ENCODE measurements at regions not wholly inside any gene's neighbourhood (a gene's known extent, or its start where the extent isn't known, plus 50 kb on each side); places are given as distances from the start of the nearest gene placed in this dataset.
A peak's percentile ranks its signal among the peaks of the same experiment; 100 is the strongest.

DNA sequence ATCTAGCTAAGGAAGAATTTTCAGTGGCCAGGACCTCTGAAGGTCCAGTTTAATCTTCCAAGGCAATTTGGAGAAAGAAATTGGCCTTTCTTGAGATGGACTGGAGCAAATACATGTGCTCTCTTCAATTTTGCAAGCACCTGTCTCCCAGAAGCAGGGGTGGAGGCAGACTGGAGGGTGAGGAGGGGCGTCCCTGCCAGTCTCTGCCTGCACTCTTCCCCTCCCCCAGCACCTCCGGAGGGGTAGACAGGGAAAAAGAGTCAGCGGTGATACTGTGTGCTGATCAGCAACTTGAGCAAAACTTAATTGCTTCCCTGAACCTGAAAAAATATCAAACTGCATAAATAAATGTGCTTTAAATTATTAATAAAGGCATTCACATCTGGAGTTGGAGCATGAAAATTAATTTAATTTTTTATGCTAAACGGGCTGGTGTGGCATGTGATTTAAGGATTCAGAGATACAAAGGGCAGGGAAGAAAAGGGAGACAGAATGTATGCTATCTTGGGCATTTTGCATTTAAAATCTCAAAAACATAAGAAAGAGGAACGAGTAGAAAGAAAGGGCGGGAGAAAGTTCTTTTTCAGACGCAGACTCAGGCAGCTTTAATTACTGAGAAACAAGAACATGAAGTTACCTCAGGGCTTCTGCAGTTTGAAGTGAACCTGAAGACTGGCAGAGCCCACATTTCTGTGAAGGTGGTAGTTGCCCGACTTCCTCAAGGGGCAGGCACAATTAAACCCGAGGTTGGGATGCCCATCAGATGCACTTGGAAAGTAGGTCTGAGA lies 319.7 kb downstream of the UACA start:
- DNase-seq: no peak
- intact Hi-C loops (cut with DNase I, micrococcal nuclease): no loop called here
- ATAC-seq: no peak

DNA sequence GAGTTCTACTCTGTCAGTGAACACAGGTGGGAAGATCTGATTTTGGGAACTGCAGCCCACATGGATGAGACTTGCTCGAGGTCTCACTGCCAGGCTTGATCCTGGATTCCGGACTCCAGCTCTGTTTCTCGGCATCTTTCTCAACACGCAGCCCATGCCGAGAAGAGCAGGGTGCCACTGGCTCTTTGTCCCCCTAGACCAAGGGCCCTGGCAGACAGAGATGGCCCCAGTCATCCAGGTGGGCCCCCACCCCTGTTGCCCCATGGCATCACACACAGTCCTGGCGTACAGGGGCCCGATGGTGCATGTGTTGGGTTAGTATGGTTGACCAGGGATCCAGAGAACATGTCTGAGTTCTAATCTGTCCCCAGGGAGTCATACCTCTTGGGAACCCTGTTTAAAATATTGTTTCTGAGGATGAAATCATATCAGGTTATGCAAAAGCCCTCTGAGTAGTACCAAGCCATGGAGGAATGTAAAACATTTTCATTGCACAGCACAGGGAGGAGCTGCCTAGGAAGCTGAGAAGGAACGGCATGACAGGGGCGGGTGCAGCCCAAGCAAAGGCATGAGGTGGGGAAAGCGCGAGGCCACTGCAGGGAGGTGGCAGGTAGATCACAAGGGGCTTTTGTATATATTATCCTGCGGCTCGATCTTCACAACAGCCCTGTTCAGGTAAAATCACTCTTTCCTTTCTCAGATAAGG lies 320.6 kb downstream of the UACA start:
- intact Hi-C loops (cut with DNase I, micrococcal nuclease): no loop called here
- DNase-seq (no peak), ATAC-seq (no peak)

DNA sequence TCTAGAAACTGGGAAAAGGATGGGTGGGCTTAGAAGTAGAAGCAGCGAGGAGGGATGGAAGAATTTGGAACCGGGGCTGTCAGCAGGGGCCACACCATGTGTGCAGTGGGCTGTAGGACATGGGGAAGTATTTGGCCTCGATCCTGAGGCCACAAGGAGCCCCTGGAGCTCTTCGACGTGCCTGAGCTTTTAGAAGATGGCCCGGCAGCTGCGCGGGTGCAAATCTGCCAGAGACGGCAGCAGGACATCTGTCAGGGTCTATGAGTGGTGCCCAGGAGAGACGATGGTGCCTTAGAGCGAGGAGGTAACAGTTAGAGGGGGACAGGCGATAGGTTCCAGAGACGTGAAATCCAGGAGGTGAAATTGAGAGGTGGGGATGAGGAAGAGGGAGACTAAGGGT lies 321.1 kb downstream of the UACA start:
- DNase-seq (no peak), ATAC-seq (no peak)
- intact Hi-C loops (cut with DNase I, micrococcal nuclease): no loop called here

DNA sequence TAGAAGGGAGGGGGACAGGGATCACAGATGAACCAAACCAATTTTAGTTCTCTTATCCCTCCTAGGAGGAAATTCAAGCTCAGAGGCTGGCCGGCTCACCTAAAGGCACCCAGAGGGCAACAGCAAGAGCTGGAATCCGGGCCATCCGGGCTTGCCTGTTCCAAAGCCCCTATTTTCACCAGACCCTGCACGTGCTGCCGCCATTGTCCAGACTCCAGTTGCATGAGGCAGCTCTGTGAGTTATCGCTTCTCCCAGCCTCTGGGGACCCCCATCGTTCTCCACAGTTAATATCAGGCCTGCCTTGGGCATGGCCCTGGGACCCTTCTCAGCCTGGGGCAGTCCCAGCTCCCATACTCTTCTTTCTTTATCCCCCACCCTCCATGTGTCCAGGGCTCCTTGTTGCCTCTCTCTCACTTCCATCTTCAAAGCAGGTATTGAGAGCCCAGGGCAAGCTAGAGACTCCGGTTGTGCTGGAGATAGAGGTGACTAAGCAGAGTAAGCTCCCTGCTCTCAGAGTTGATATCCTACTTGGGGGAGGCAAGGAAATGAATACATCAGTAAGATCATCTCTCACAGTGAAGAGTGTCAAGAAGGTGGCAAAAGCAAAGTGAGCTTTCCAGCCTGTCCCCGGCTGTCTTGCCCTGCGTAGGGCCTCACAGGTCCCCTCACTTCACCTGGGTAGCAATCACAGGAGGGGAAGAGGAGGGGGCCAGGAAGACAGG lies 322.8 kb downstream of the UACA start:
- intact Hi-C loops (cut with DNase I, micrococcal nuclease): no loop called here
- DNase-seq: no peak
- no peak for ATAC-seq

DNA sequence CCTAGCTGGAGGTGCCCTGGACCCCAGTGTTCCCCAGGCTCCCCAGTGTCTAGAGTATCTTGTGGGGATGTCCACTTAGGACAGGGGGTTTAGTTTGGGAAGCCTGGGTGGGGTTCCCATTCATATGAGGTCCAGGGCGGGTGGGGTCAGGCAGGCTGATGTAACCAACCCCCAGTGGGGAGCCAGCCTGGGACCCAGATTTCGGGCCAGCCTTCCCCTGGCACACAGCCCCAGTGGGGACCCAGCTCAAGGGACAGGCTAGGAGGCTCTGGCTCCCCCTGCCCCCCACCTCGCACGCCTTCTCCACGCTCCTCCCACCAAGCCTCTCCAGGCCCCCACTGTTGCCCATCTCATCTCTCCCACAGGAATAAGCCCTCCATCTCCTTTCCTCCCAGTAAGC lies 323.5 kb downstream of the UACA start:
- intact Hi-C loops (cut with DNase I, micrococcal nuclease): no loop called here
- no peak for DNase-seq
- ATAC-seq: no peak

DNA sequence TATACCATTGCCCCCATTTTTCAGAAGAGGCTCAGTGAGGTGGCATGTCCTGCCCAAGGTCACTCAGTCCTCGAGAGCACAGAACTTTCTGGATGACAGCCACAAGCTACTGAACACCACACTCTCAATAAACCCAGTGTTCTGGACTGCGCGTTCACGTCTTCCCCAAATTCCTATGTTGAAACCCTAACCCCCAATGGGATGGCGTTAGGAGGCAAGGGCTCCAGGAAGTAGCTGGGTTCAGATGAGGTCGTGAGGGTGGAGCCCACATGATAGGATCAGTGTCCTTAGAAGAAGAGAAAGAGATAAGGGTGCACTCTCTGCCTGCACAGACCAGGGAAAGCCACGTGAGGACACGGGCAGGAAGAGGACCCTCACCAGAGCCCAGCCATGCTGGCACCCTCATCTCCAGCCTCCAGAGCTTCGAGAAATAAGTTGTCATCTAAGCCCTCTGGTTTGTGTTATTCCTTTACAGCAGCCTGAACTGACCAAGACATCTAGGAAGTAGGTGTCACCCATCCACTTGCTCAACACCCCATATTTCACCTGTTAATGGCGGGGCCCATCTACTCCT lies 324.0 kb downstream of the UACA start:
- DNase-seq (no peak), ATAC-seq (no peak)
- intact Hi-C loops (cut with DNase I, micrococcal nuclease): no loop called here

DNA sequence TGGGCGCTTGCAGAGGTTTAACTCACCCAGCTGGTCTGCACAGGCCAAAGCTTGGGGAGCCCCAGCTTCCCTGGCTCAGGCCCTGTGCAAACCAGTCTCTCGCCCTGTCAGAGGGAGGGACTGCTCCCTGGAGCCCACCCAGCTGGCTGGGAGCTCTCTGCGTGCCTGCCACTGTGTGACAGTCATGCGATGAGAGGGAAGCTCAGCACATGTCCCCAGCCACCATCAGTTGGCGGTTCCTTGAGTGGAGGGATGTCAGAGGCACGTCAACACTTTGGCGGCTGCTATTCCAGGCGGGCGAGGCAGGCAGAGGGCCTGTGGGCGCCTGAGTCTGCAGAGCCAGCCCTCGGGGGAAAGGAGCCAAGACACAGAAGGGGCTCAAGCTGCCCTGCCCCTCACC lies 324.6 kb downstream of the UACA start:
- DNase-seq (no peak), ATAC-seq (no peak)
- intact Hi-C loops (cut with DNase I, micrococcal nuclease): no loop called here

DNA sequence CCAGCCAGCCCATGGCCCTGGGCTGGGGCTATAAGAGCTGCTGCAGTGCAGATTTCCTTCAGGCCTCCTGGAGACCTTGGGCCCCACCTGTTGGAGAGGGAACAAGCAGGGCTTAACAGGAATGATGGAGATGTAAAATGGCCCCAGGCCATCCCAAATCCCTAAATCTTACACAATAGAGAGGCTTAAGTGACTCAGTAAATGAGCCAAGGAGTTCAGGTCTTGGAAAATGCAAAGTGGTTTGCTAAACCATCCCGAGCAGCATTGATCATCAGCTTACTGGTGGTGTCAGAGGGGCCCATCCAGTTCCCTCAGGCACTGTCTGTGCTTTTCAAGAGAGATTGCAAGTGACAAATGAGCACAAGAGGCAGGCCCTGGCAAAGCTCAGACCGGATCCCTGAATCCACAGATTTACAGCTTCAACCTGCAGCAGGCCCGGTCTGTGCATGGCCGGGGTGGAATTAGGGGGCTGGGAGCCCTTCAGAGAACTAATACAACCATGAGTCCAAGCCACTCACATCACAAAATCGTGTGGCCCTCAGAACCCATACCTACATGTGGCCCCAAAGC lies 325.4 kb downstream of the UACA start:
- ATAC-seq (no peak), DNase-seq (no peak)
- intact Hi-C loops (cut with DNase I, micrococcal nuclease): no loop called here

DNA sequence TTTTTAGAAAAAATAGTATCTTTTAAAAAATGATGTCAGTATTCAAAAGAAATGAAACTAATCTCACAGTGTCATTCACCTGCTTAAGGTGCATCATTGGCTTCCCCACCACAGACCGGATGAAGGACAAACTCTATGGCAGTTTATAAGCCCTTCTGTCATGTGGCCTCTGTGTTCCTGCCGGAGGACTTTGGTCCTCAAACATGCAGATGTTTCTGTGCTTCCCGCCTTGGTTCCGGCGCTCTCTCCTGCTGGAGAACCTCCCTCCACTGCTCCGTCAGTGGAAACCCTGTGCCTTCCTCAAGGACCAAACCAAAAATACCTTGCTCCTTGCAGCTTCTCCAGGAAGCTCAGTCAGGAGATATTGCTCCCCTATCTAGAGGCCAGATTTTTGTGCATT lies 326.3 kb downstream of the UACA start:
- intact Hi-C loops (cut with DNase I, micrococcal nuclease): no loop called here
- DNase-seq: peak in 1 of 2 donors; percentile 31
- ATAC-seq: peak; percentile 89

DNA sequence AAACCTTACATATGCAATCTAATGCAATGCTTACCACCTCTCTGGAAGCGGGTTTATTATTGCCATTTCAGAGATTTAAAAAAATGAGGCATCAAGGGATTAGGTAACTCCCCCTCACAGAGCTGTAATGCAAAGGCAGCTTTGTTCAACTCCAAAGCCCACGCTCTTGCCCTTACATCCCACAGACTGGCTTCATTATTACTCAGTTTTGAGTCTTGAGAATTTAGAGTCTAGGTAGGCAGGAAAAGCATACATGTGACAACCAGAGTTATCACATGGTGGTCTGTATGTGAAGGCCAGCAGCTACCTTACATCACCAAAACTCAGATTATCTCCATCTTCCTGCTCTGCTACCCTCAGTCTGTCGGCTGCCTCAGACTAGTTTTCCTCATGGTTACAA lies 326.9 kb downstream of the UACA start:
- DNase-seq: no peak

DNA sequence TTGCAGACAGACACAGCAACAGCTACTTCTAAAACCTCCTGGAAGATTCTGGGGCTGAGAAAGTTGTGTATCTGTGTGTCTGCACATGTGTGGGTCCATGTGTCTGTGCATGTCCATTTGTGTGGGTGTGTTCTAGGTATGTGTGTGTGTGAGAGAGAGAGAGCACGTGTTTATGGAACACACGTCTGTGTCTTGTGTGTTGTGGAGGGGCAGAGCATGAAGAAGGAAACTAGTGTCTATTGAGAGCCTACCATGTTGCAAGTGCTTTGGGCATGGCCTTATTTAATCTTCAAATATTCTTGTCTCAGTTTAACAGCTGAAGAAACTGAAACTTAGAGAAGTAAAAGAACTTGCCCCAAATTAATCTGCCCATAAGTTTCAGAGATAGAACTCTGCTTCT lies 327.5 kb downstream of the UACA start:
- intact Hi-C loops (cut with DNase I, micrococcal nuclease): no loop called here
- no peak for ATAC-seq
- DNase-seq: no peak

More for the DNA sequence above, 326.9 kb downstream of the UACA start:
- intact Hi-C loops (cut with DNase I, micrococcal nuclease): no loop called here
- ATAC-seq: no peak

DNA sequence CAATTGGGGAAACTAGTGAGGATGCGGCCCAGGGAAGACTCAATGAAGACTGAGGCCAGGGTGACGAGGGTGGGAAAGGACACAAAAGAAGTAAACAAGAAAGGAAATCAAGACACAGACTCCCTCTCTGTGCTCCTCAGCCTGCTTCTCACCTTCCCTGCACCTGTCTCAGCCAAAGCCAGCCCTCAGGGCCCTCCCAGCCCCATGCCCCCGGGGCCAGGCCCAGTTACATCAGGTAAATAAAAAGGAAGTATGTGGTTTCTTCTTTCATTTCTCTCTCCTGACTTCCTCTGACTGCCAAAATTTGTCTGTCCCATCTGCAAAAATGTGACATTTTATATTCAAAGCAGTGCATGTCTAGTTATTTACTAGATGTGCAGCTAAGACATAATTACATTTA lies 328.0 kb downstream of the UACA start:
- ATAC-seq: no peak
- DNase-seq: peak in 1 of 2 donors; percentile 29
- intact Hi-C loops (cut with DNase I, micrococcal nuclease): no loop called here

DNA sequence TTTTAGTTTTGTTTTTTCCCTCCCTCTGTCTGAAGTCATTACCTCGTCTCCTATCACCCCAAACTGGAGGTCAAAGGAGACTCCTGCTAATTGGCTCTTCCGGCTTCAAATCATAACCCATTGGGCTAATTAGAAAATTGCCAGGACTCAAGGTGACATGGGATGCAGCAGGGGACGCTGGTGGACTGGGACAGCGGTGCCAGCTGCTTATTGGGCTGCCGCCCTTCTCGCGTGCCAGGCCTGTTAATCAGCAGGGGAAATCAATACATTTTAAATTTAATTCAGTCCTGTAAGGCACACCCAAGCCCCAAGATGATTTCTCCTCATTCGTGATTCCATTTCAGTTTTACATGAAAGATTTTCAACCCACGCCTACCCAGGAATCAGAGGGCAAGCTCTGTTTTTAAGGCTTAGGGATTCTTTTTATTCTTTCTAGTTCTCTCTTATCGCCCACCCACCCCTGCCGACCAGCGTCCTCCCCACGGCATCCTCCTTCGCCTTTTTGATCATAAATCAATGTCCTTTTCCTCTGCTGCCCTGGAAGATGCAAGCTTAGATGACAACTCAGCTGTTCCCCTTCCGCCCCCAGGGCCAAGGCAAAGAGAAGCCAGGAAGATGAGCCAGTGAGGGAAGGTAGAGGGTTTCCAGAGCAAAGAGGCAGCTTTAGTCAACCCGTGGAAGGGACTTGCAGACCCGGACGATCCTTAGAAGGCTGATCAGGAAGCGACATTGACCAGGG lies 329.6 kb downstream of the UACA start:
- ATAC-seq (no peak), DNase-seq (no peak)
- intact Hi-C loops (cut with DNase I, micrococcal nuclease): no loop called here

DNA sequence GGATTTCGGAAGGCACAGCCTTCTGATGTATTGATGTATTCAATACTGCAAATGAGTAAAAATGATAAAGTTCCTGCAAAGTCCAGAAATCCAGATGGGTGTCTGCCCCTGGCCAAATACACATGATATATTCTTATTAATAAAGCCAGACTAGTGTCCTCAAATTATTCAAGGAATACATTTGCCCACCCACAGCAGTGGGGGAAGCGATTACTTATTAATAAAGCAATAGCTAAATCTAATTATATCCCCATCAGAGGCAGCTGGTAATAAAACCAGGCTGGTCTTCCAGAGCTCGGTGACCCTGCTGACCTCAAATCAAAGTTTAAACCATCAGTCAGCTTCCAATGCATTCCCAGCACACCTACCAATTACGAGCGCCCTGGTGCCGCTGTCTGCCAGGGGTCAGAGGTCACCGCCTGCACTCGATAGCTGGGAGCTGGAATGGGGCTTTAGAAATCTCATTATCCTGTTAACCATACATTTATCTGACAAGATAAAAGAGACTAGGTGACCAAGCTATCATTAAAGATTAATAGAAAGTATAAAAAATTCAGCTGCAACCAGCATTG lies 330.3 kb downstream of the UACA start:
- DNase-seq (no peak), ATAC-seq (no peak)

DNA sequence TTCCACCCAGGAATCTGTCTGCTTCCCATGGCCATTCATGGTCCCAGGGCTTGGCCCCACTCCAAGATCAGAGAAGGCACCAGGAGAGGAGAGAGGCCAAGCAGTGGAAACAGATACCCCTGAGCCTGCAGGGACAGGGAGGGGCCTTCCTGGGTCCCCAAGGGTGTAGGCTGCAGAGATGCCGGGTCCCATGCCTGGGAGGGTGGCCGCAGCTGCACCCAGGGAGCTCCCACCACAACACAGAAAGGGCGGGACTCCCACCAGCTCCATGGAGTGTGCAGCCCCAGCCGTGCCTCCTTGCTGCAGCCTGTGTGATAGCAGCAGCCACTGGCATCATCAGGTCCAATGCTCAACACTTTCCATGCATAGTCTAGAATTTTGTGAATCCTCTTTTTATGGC lies 331.5 kb downstream of the UACA start:
- ATAC-seq (no peak), DNase-seq (no peak)
- intact Hi-C loops (cut with DNase I, micrococcal nuclease): no loop called here

More for the DNA sequence above, 330.3 kb downstream of the UACA start:
- intact Hi-C loops (cut with DNase I, micrococcal nuclease): no loop called here

DNA sequence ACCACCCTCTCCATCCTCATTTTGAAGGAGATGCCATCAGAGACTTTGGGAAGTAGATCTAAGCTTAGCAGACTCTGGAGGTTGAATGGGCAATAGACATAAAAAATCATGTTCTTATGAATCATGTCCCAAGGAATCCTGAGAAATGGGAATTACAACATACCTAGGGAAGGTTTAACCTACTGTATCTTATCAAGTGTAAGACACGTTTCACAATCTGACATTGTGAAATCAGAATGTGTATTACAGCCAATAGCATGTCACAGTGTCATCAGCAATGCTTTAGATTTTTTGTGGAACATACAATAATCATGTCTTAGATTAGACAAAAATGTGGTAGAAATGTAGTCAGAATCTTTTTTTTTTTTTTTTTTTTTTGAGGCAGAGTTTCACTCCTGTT lies 332.4 kb upstream of the TLE3 start:
- DNase-seq: no peak
- intact Hi-C loops (cut with DNase I, micrococcal nuclease): no loop called here
- ATAC-seq: no peak

DNA sequence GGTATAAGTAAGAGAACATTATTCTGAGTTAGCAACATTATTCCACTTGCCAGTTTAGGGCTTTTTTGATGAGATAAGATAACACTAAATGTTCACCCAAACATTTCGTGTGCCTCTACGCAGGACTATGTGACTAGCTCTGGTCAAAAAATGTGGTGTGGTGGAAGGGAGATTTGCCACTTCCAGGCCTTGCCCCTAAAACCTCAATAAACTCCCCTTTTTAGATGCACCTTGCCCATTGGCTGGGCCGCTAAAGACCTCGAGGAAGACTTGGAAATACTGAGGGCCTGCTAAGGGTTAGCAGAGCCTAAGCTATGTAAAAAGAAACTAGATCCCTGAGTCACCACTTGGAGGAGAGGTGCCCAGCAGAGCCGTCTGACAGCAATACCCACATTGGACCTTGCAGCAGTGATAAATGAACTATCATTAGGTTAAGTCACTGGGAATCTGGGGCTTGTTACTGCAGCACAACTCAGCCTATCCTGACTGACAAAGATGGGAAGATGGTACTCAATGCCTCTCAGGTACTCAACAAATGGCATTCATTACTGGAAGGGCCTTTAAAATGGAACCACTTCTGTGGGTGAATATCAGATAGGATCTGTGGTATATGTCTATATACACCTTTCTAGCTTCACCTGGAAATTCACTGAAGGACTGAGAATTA lies 331.5 kb upstream of the TLE3 start:
- intact Hi-C loops (cut with DNase I, micrococcal nuclease): no loop called here
- DNase-seq (no peak), ATAC-seq (no peak)

Data from left colon (tissue), 2 donors.